ENCODE measurements at regions not wholly inside any gene's neighbourhood (a gene's known extent, or its start where the extent isn't known, plus 50 kb on each side); places are given as distances from the start of the nearest gene placed in this dataset.

GRCh38 chr15:93250950-93251349 is 161.9 kb upstream of the RGMA start:
- peaks cover 10% of the 10 kb centered on the region for H3K4me1 Mint-ChIP-seq
- TF ChIP-seq ZNF423 (CRISPR knock-in tag; IDR thresholded peaks at IDR 0.05) (no peak), ELF4 (CRISPR knock-in tag; IDR thresholded peaks at IDR 0.05; ENCODE audit: low read depth) (no peak), SMAD3 (CRISPR knock-in tag; IDR thresholded peaks at IDR 0.05; ENCODE audit: borderline replicate concordance) (no peak), ESRRA (CRISPR knock-in tag; IDR thresholded peaks at IDR 0.05; ENCODE audit: borderline replicate concordance) (no peak), ATF1 (CRISPR knock-in tag; IDR thresholded peaks at IDR 0.05) (no peak), ZNF263 (CRISPR knock-in tag; IDR thresholded peaks at IDR 0.05; ENCODE audit: low read depth) (no peak), CBFB (CRISPR knock-in tag; IDR thresholded peaks at IDR 0.05; ENCODE audit: low read depth) (no peak), USF1 (CRISPR knock-in tag; IDR thresholded peaks at IDR 0.05) (no peak), NR1H2 (CRISPR knock-in tag; IDR thresholded peaks at IDR 0.05) (no peak), ZNF232 (CRISPR knock-in tag; IDR thresholded peaks at IDR 0.05) (no peak), MXD4 (CRISPR knock-in tag; IDR thresholded peaks at IDR 0.05; ENCODE audit: borderline replicate concordance) (no peak), NR2C2 (CRISPR knock-in tag; IDR thresholded peaks at IDR 0.05) (no peak), ARID4B (CRISPR knock-in tag; IDR thresholded peaks at IDR 0.05; ENCODE audit: borderline replicate concordance) (no peak)
- TF ChIP-seq, protein P1, sequence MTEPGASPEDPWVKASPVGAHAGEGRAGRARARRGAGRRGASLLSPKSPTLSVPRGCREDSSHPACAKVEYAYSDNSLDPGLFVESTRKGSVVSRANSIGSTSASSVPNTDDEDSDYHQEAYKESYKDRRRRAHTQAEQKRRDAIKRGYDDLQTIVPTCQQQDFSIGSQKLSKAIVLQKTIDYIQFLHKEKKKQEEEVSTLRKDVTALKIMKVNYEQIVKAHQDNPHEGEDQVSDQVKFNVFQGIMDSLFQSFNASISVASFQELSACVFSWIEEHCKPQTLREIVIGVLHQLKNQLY (CRISPR knock-in tag; IDR thresholded peaks at IDR 0.05), result no peak
- TF ChIP-seq, protein P2, sequence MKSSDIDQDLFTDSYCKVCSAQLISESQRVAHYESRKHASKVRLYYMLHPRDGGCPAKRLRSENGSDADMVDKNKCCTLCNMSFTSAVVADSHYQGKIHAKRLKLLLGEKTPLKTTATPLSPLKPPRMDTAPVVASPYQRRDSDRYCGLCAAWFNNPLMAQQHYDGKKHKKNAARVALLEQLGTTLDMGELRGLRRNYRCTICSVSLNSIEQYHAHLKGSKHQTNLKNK (CRISPR knock-in tag; IDR thresholded peaks at IDR 0.05), result no peak
- TF ChIP-seq, protein P3, sequence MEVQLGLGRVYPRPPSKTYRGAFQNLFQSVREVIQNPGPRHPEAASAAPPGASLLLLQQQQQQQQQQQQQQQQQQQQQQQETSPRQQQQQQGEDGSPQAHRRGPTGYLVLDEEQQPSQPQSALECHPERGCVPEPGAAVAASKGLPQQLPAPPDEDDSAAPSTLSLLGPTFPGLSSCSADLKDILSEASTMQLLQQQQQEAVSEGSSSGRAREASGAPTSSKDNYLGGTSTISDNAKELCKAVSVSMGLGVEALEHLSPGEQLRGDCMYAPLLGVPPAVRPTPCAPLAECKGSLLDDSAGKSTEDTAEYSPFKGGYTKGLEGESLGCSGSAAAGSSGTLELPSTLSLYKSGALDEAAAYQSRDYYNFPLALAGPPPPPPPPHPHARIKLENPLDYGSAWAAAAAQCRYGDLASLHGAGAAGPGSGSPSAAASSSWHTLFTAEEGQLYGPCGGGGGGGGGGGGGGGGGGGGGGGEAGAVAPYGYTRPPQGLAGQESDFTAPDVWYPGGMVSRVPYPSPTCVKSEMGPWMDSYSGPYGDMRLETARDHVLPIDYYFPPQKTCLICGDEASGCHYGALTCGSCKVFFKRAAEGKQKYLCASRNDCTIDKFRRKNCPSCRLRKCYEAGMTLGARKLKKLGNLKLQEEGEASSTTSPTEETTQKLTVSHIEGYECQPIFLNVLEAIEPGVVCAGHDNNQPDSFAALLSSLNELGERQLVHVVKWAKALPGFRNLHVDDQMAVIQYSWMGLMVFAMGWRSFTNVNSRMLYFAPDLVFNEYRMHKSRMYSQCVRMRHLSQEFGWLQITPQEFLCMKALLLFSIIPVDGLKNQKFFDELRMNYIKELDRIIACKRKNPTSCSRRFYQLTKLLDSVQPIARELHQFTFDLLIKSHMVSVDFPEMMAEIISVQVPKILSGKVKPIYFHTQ (CRISPR knock-in tag; IDR thresholded peaks at IDR 0.05), result no peak
- TF ChIP-seq, protein P4, sequence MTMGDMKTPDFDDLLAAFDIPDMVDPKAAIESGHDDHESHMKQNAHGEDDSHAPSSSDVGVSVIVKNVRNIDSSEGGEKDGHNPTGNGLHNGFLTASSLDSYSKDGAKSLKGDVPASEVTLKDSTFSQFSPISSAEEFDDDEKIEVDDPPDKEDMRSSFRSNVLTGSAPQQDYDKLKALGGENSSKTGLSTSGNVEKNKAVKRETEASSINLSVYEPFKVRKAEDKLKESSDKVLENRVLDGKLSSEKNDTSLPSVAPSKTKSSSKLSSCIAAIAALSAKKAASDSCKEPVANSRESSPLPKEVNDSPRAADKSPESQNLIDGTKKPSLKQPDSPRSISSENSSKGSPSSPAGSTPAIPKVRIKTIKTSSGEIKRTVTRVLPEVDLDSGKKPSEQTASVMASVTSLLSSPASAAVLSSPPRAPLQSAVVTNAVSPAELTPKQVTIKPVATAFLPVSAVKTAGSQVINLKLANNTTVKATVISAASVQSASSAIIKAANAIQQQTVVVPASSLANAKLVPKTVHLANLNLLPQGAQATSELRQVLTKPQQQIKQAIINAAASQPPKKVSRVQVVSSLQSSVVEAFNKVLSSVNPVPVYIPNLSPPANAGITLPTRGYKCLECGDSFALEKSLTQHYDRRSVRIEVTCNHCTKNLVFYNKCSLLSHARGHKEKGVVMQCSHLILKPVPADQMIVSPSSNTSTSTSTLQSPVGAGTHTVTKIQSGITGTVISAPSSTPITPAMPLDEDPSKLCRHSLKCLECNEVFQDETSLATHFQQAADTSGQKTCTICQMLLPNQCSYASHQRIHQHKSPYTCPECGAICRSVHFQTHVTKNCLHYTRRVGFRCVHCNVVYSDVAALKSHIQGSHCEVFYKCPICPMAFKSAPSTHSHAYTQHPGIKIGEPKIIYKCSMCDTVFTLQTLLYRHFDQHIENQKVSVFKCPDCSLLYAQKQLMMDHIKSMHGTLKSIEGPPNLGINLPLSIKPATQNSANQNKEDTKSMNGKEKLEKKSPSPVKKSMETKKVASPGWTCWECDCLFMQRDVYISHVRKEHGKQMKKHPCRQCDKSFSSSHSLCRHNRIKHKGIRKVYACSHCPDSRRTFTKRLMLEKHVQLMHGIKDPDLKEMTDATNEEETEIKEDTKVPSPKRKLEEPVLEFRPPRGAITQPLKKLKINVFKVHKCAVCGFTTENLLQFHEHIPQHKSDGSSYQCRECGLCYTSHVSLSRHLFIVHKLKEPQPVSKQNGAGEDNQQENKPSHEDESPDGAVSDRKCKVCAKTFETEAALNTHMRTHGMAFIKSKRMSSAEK (CRISPR knock-in tag; IDR thresholded peaks at IDR 0.05; ENCODE audit: borderline replicate concordance), result no peak
- POLR2A ChIA-PET, result no interaction called here
- CTCF ChIA-PET, result no interaction called here
- H3K36me3 Mint-ChIP-seq, result no peaks in the 10 kb centered on the region
- no peak for DNase-seq (ENCODE audit: low spot score)
- H3K27ac Mint-ChIP-seq, result no peak overlapping the region
- no peak for ATAC-seq
- peaks cover 29% of the 10 kb centered on the region for H3K27me3 Mint-ChIP-seq (ENCODE audit: low read depth)
- no peak overlapping the region for H3K4me3 Mint-ChIP-seq
- H3K9me3 Mint-ChIP-seq, result no peaks in the 10 kb centered on the region
